K562 (cell line): ENCODE measurements at regions not wholly inside any gene's neighbourhood (a gene's known extent, or its start where the extent isn't known, plus 50 kb on each side); places are given as distances from the start of the nearest gene placed in this dataset.
A peak's percentile ranks its signal among the peaks of the same experiment; 100 is the strongest.

Experiments used
- ATAC-seq: fragments of 200-7000 bp; cut with Tn5 transposase; 3 replicates; pipeline ENCODE4 v1.9.1; 2020; ENCODE audit warnings: moderate library complexity
- BruUV-seq: library from RNA; stranded (reverse); fragments of 400-500 nt; replicated peaks from 2 replicates; lab custom pipeline; 2021; lab: Mats Ljungman, UMichigan
- CTCF ChIA-PET: fragments of 300-600 bp; formaldehyde crosslinking; extraction: SDS; loops from one replicate; lab custom pipeline; 2021; ENCODE audit warnings: low intra/inter-chr PET ratio; lab: Yijun Ruan, JAX
- POLR2A ChIA-PET: fragments of 300-600, 350-650 bp; sonication (Branson Sonifier 250); formaldehyde crosslinking; extraction: SDS; loops from one replicate; lab custom pipeline; 2021; ENCODE audit warnings: antibody characterized with exemption, inconsistent platforms; lab: Yijun Ruan, JAX
- DNase-seq, 4 experiments: peaks; one replicate each; pipeline versions ENCODE4 v3.0.0 to v3.0.0-alpha.2; 2011 to 2018; ENCODE audit warnings: low spot score in 3 of 4, mixed read lengths in 3 of 4; ENCODE audit errors: extremely low read depth in 1 of 4
- FAIRE-seq: peaks from 2 replicates; lab custom pipeline; 2011; peaks lifted over from hg19 to GRCh38; lab: Jason Lieb, UNC
- H2AFZ ChIP-seq: 2 replicates; pipeline ENCODE4 v1.6.0; 2011; ENCODE audit warnings: low read depth, low read length, control low read depth, inconsistent platforms
- H3K27ac ChIP-seq: fragments of 200-600 bp; 3 replicates; pipeline ENCODE4 v1.8.0; 2011; ENCODE audit warnings: low read depth, mild to moderate bottlenecking, control low read depth, inconsistent platforms, low read length, moderate library complexity, mixed read lengths; ENCODE audit errors: extremely low read depth
- H3K27me3 ChIP-seq, 2 experiments: fragments of 300-600 bp in 1 of 2; 2 replicates in 1 of 2; 3 replicates in 1 of 2; pipeline versions ENCODE4 v1.6.0 to v1.8.0; 2011; ENCODE audit warnings: inconsistent platforms in 2 of 2, low read length in 2 of 2, mild to moderate bottlenecking in 1 of 2, mixed read lengths in 1 of 2, moderate library complexity in 1 of 2; ENCODE audit not compliant: control insufficient read depth in 2 of 2, insufficient read depth in 2 of 2
- H3K36me3 ChIP-seq: fragments of 300-600 bp; 3 replicates; pipeline ENCODE4 v1.8.0; 2011; ENCODE audit warnings: mild to moderate bottlenecking, low read length, inconsistent platforms; ENCODE audit not compliant: control insufficient read depth, insufficient read depth
- H3K4me1 ChIP-seq, 2 experiments: fragments of 200-600 bp in 1 of 2; replicated peaks in 1 of 2; 2 replicates in 1 of 2; 3 replicates in 1 of 2; pipeline versions ENCODE4 v1.5.1 to v1.8.0; 2011; ENCODE audit warnings: inconsistent platforms in 2 of 2, low read length in 2 of 2, mild to moderate bottlenecking in 1 of 2, mixed read lengths in 1 of 2, moderate library complexity in 1 of 2; ENCODE audit not compliant: control insufficient read depth in 2 of 2, insufficient read depth in 2 of 2
- H3K4me2 ChIP-seq: 2 replicates; pipeline ENCODE4 v1.6.1; 2011; ENCODE audit warnings: low read length, control low read depth, inconsistent platforms, mixed read lengths; ENCODE audit not compliant: insufficient read depth
- H3K4me3 ChIP-seq: fragments of 200-600 bp; sonication (generic), shearing (Covaris generic); 2 replicates; pipeline ENCODE4 v1.5.1; 2016; ENCODE audit warnings: control low read depth, inconsistent platforms
- H3K79me2 ChIP-seq: fragments of 200-600 bp; 3 replicates; pipeline ENCODE4 v1.8.0; 2011; ENCODE audit warnings: low read length, inconsistent platforms; ENCODE audit not compliant: control insufficient read depth, insufficient read depth
- H3K9ac ChIP-seq, 2 experiments: 2 replicates each; pipeline versions ENCODE4 v1.6.0 to v1.6.1; 2011; ENCODE audit warnings: low read depth in 2 of 2, low read length in 2 of 2, control low read depth in 1 of 2, inconsistent platforms in 1 of 2, mild to moderate bottlenecking in 1 of 2, mixed read lengths in 1 of 2; ENCODE audit not compliant: insufficient read depth in 1 of 2
- H3K9me1 ChIP-seq: one replicate; pipeline ENCODE4 v1.6.0; 2011; ENCODE audit warnings: inconsistent platforms, mild to moderate bottlenecking, low read length, moderate library complexity; ENCODE audit not compliant: control insufficient read depth, insufficient read depth
- H3K9me3 ChIP-seq: replicated peaks from 2 replicates; pipeline ENCODE4 v1.5.1; 2011; ENCODE audit warnings: low read depth, low read length, inconsistent platforms; ENCODE audit not compliant: control insufficient read depth, insufficient read depth
- H4K20me1 ChIP-seq: replicated peaks from 2 replicates; pipeline ENCODE4 v1.6.1; 2011; ENCODE audit warnings: low read length, inconsistent platforms, mixed read lengths; ENCODE audit not compliant: control insufficient read depth, insufficient read depth
- CTCF ChIP-seq, 3 experiments: IDR thresholded peaks in 2 of 3; conservative IDR thresholded peaks in 1 of 3; 2 replicates each; pipeline ENCODE4 v1.5.1; 2011 to 2012; ENCODE audit warnings: low read length in 3 of 3, mild to moderate bottlenecking in 3 of 3, control low read depth in 2 of 3, improper control_type of control experiment in 1 of 3, inconsistent platforms in 1 of 3, low read depth in 1 of 3, mixed read lengths in 1 of 3, moderate library complexity in 1 of 3; ENCODE audit not compliant: insufficient read depth in 2 of 3
- MEF2D ChIP-seq: conservative IDR thresholded peaks from 2 replicates; pipeline ENCODE4 v1.6.1; 2016; ENCODE audit warnings: low read depth, missing genetic modification characterization, missing compliant biosample characterization
- WHSC1 ChIP-seq: IDR thresholded peaks from one replicate; pipeline ENCODE4 v1.6.1; 2012; ENCODE audit warnings: low read length, control low read depth, inconsistent platforms
- WGBS: fragments of 100-300 bp; shearing (Covaris generic); methylation state at CpG from one replicate; pipeline ENCODE4 v1.1.6; 2016; ENCODE audit warnings: low coverage, mixed read lengths; ENCODE audit not compliant: insufficient coverage; ENCODE audit errors: missing lambda C conversion rate; 5-methylcytosine and 5-hydroxymethylcytosine counted together
- in situ Hi-C: fragments of 300-500 bp; cut with MboI; formaldehyde crosslinking; loops from 4 replicates; pipeline ENCODE4 v1.15.0; 2018; ENCODE audit warnings: inconsistent platforms, mixed read lengths
- intact Hi-C: fragments of 100-400 bp; cut with micrococcal nuclease; formaldehyde crosslinking; loops from 2 replicates; pipeline ENCODE4 v1.14.2; 2022
- TF ChIP-seq, protein P1 (sequence below): sonication (generic); formaldehyde crosslinking; IDR thresholded peaks from 2 replicates; pipeline ENCODE4 v1.8.0; 2022; ENCODE audit warnings: mild to moderate bottlenecking, low read depth, missing genetic modification reagents
- TF ChIP-seq, protein P2 (sequence below), 2 experiments: fragments of 450-650 bp; formaldehyde crosslinking in 1 of 2; IDR thresholded peaks; 2 replicates each; pipeline versions ENCODE4 v1.4.0 to v1.6.1; 2014 to 2020; ENCODE audit warnings: mild to moderate bottlenecking in 2 of 2, borderline replicate concordance in 1 of 2, low read depth in 1 of 2
- TF ChIP-seq, protein P3 (sequence below): sonication (generic); formaldehyde crosslinking; IDR thresholded peaks from 2 replicates; pipeline ENCODE4 v1.8.0; 2023; ENCODE audit warnings: mild to moderate bottlenecking, missing genetic modification reagents

GRCh38 chr12:28129031-28129430 is 61.2 kb upstream of the CCDC91 start:
- FAIRE-seq: no peak
- CTCF ChIA-PET: no interaction called here
- no peak for TF ChIP-seq WHSC1
- TF ChIP-seq, protein P1, sequence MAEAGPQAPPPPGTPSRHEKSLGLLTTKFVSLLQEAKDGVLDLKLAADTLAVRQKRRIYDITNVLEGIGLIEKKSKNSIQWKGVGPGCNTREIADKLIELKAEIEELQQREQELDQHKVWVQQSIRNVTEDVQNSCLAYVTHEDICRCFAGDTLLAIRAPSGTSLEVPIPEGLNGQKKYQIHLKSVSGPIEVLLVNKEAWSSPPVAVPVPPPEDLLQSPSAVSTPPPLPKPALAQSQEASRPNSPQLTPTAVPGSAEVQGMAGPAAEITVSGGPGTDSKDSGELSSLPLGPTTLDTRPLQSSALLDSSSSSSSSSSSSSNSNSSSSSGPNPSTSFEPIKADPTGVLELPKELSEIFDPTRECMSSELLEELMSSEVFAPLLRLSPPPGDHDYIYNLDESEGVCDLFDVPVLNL (CRISPR knock-in tag): no peak
- no peak for TF ChIP-seq CTCF (IDR thresholded peaks at IDR 0.05 in 2 of 3, conservative IDR thresholded peaks at IDR 0.05 in 1 of 3; ENCODE audit: insufficient read depth in 2 of 3, low read depth in 1 of 3, low read length in 3 of 3)
- TF ChIP-seq, protein P2, sequence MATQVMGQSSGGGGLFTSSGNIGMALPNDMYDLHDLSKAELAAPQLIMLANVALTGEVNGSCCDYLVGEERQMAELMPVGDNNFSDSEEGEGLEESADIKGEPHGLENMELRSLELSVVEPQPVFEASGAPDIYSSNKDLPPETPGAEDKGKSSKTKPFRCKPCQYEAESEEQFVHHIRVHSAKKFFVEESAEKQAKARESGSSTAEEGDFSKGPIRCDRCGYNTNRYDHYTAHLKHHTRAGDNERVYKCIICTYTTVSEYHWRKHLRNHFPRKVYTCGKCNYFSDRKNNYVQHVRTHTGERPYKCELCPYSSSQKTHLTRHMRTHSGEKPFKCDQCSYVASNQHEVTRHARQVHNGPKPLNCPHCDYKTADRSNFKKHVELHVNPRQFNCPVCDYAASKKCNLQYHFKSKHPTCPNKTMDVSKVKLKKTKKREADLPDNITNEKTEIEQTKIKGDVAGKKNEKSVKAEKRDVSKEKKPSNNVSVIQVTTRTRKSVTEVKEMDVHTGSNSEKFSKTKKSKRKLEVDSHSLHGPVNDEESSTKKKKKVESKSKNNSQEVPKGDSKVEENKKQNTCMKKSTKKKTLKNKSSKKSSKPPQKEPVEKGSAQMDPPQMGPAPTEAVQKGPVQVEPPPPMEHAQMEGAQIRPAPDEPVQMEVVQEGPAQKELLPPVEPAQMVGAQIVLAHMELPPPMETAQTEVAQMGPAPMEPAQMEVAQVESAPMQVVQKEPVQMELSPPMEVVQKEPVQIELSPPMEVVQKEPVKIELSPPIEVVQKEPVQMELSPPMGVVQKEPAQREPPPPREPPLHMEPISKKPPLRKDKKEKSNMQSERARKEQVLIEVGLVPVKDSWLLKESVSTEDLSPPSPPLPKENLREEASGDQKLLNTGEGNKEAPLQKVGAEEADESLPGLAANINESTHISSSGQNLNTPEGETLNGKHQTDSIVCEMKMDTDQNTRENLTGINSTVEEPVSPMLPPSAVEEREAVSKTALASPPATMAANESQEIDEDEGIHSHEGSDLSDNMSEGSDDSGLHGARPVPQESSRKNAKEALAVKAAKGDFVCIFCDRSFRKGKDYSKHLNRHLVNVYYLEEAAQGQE (IDR thresholded peaks at IDR 0.05; ENCODE audit: borderline replicate concordance): no peak
- TF ChIP-seq, protein P2 (CRISPR knock-in tag; IDR thresholded peaks at IDR 0.05; ENCODE audit: low read depth): no peak
- TF ChIP-seq, protein P3, sequence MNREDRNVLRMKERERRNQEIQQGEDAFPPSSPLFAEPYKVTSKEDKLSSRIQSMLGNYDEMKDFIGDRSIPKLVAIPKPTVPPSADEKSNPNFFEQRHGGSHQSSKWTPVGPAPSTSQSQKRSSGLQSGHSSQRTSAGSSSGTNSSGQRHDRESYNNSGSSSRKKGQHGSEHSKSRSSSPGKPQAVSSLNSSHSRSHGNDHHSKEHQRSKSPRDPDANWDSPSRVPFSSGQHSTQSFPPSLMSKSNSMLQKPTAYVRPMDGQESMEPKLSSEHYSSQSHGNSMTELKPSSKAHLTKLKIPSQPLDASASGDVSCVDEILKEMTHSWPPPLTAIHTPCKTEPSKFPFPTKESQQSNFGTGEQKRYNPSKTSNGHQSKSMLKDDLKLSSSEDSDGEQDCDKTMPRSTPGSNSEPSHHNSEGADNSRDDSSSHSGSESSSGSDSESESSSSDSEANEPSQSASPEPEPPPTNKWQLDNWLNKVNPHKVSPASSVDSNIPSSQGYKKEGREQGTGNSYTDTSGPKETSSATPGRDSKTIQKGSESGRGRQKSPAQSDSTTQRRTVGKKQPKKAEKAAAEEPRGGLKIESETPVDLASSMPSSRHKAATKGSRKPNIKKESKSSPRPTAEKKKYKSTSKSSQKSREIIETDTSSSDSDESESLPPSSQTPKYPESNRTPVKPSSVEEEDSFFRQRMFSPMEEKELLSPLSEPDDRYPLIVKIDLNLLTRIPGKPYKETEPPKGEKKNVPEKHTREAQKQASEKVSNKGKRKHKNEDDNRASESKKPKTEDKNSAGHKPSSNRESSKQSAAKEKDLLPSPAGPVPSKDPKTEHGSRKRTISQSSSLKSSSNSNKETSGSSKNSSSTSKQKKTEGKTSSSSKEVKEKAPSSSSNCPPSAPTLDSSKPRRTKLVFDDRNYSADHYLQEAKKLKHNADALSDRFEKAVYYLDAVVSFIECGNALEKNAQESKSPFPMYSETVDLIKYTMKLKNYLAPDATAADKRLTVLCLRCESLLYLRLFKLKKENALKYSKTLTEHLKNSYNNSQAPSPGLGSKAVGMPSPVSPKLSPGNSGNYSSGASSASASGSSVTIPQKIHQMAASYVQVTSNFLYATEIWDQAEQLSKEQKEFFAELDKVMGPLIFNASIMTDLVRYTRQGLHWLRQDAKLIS: no peak
- TF ChIP-seq MEF2D (tag): no peak

More at GRCh38 chr12:28129031-28129430, 61.2 kb upstream of the CCDC91 start:
- peaks cover 12 to 51% of the 10 kb centered on the region in 2 experiments for H3K4me1 ChIP-seq
- H3K36me3 ChIP-seq: no peaks in the 10 kb centered on the region
- no peaks in the 10 kb centered on the region for H3K79me2 ChIP-seq
- intact Hi-C loops (no loop called here), in situ Hi-C loops (no loop called here)
- DNase-seq (no peak), ATAC-seq (no peak)
- H3K4me3 ChIP-seq: no peak overlapping the region
- no peaks in the 10 kb centered on the region for H4K20me1 ChIP-seq
- no peak overlapping the region; a peak in 1 of 4 replicates for H3K9ac ChIP-seq
- POLR2A ChIA-PET: no interaction called here
- peak overlapping the region; percentile 33; the same call in 1 of the 2 replicates for H2AFZ ChIP-seq
- 50% methylated on average over 1 of the region's 1 CpG for WGBS
- no peak overlapping the region for H3K4me2 ChIP-seq
- H3K27me3 ChIP-seq: no peaks in the 10 kb centered on the region
- no peaks in the 10 kb centered on the region for H3K9me1 ChIP-seq
- BruUV-seq: no TSS peak
- H3K9me3 ChIP-seq: no peaks in the 10 kb centered on the region
- H3K27ac ChIP-seq: peak overlapping the region; percentile 10; the same call in 1 of the 3 replicates
